GM10266 (cell line): ENCODE measurements at regions not wholly inside any gene's neighbourhood (a gene's known extent, or its start where the extent isn't known, plus 50 kb on each side); places are given as distances from the start of the nearest gene placed in this dataset.

Experiments used
- DNase-seq: peaks from one replicate; pipeline ENCODE4 v3.0.0; 2012; ENCODE audit errors: extremely low spot score
- CTCF ChIP-seq: IDR thresholded peaks from 2 replicates; pipeline ENCODE4 v1.5.1; 2012; ENCODE audit warnings: mild to moderate bottlenecking, low read depth; ENCODE audit not compliant: control insufficient read depth, insufficient read depth; ENCODE audit errors: missing control alignments

DNA sequence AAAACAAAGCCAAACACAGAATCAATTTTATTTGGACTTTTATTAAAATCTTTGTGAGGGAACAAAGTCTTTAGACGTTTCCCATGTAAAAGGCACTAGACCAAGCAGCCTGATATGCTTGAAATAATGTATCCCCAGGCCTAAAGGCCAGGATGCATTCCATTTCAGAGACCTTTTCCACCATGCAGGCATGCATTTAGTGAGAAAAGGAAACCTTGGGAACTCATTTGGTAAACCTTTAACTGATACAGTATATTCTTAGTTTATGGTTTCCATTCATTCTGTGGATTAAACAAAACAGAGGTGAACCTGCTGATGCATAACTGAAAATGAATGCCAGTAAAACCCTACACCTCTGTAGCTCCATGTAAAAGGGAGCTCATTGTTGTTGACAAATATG, 600.0 kb downstream of the NR2F1-AS1 start:
- no peak for TF ChIP-seq CTCF

GRCh38 chr5:92980491-92980890, 600.5 kb downstream of the NR2F1-AS1 start:
- TF ChIP-seq CTCF: no peak
- no peak for DNase-seq

More for the DNA sequence above, 600.0 kb downstream of the NR2F1-AS1 start:
- no peak for DNase-seq

GRCh38 chr5:92979716-92980115, 601.3 kb downstream of the NR2F1-AS1 start:
- TF ChIP-seq CTCF: no peak
- DNase-seq: no peak

- DNase-seq: no peak
- TF ChIP-seq CTCF: no peak
Observed at GRCh38 chr5:92977846-92978540, 603.0 kb downstream of the NR2F1-AS1 start.

DNA sequence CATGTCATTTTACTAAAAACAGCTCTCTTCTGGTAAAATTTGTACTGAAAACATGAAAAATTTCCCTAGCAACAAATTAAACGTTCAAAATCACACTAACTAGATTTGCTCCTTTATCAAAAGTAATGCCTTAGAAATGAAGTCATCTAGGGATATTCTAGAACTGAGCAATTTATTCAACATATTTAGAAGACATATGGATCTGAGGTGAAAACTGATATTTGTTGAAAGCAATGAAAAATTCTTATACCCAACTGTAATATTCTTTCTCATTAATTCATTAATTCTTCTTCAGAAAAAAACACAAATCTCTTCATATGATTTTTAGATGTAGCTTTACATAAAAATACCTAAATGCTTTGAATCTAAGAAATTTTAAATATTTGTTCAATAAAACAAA, 604.9 kb downstream of the NR2F1-AS1 start:
- DNase-seq: no peak
- no peak for TF ChIP-seq CTCF

DNA sequence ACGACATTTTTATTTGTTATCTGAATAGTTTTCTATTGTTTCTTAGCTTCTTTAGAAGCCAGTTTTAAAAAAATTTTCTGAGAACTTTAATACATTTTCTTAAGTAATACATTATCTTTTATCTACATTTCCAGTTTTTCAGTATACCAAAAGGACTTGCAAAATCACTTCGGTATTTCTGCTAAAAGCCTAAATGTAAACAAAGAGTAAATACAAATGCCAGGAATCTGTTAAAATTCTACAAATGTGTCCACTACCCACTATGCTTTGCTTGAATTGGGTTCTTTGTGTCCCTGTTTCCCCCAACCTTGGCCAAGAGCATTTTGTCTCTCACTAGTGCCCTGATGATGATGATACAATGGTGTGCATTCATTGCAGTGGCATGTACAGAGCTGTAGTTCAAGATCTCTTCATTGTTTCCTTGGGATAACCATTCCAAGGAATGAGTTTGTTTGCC, 611.2 kb downstream of the NR2F1-AS1 start:
- TF ChIP-seq CTCF: no peak
- no peak for DNase-seq

- TF ChIP-seq CTCF: no peak
Observed at GRCh38 chr5:92969191-92969780, 611.7 kb downstream of the NR2F1-AS1 start.

More at GRCh38 chr5:92969191-92969780, 611.7 kb downstream of the NR2F1-AS1 start:
- DNase-seq: no peak
